H1 (cell line): ENCODE measurements at regions not wholly inside any gene's neighbourhood (a gene's known extent, or its start where the extent isn't known, plus 50 kb on each side); places are given as distances from the start of the nearest gene placed in this dataset.

ENCODE experiments used
- CTCF ChIA-PET: fragments of 300-600 bp; sonication (Branson Sonifier 250); formaldehyde crosslinking; loops from one replicate; lab custom pipeline; 2021; ENCODE audit not compliant: partially characterized antibody; lab: Charles Lee
- POLR2A ChIA-PET: fragments of 300-600 bp; sonication (Branson Sonifier 250); formaldehyde crosslinking; loops from one replicate; lab custom pipeline; 2021; ENCODE audit warnings: inconsistent platforms; ENCODE audit not compliant: partially characterized antibody; lab: Charles Lee
- DNase-seq, 2 experiments: peaks; one replicate each; pipeline versions ENCODE4 v3.0.0 to v3.0.0-alpha.2; 2010 to 2022; ENCODE audit warnings: low spot score in 2 of 2, low read depth in 1 of 2, mixed read lengths in 1 of 2
- FAIRE-seq: peaks from 2 replicates; lab custom pipeline; 2011; peaks lifted over from hg19 to GRCh38; lab: Jason Lieb, UNC
- H2AFZ ChIP-seq: 2 replicates; pipeline ENCODE4 v1.8.1; 2012; ENCODE audit warnings: low read length, inconsistent platforms
- H2AK5ac ChIP-seq: 2 replicates; pipeline ENCODE4 v1.6.1; 2013; ENCODE audit warnings: low read depth, low read length
- H2BK120ac ChIP-seq: replicated peaks from 2 replicates; pipeline ENCODE3; 2013; ENCODE audit warnings: low read depth, low read length, inconsistent platforms
- H2BK12ac ChIP-seq: 2 replicates; pipeline ENCODE4 v1.6.1; 2013; ENCODE audit warnings: low read depth, low read length
- H2BK15ac ChIP-seq: 2 replicates; pipeline ENCODE4 v1.6.1; 2013; ENCODE audit warnings: low read length
- H2BK20ac ChIP-seq: 2 replicates; pipeline ENCODE4 v1.6.1; 2013; ENCODE audit warnings: low read length
- H2BK5ac ChIP-seq: 2 replicates; pipeline ENCODE4 v1.6.1; 2013; ENCODE audit warnings: low read depth, low read length
- H3K14ac ChIP-seq: 2 replicates; pipeline ENCODE4 v1.6.1; 2013; ENCODE audit warnings: inconsistent platforms; ENCODE audit not compliant: insufficient read length
- H3K18ac ChIP-seq: 2 replicates; pipeline ENCODE4 v1.6.1; 2013; ENCODE audit warnings: low read length; ENCODE audit errors: extremely low read depth
- H3K23ac ChIP-seq: 2 replicates; pipeline ENCODE4 v1.6.1; 2013; ENCODE audit warnings: inconsistent platforms; ENCODE audit not compliant: insufficient read length
- H3K23me2 ChIP-seq: 2 replicates; pipeline ENCODE4 v1.6.1; 2013; ENCODE audit warnings: low read depth, low read length
- H3K27ac ChIP-seq: 2 replicates; pipeline ENCODE4 v1.6.1; 2011; ENCODE audit warnings: low read depth, low read length, inconsistent platforms
- H3K27me3 ChIP-seq, 4 experiments: replicated peaks in 1 of 4; 1 replicate in 1 of 4; 2 replicates in 3 of 4; pipeline versions ENCODE4 v1.6.1 to v1.8.1; 2011 to 2013; ENCODE audit warnings: low read length in 3 of 4, mild to moderate bottlenecking in 3 of 4, inconsistent platforms in 2 of 4, mixed read lengths in 2 of 4, moderate library complexity in 1 of 4; ENCODE audit not compliant: control insufficient read depth in 3 of 4, insufficient read depth in 3 of 4; ENCODE audit errors: extremely low read depth in 1 of 4
- H3K36me3 ChIP-seq, 4 experiments: 2 replicates each; pipeline versions ENCODE4 v1.6.1 to v1.8.1; 2011 to 2013; ENCODE audit warnings: mild to moderate bottlenecking in 4 of 4, low read length in 3 of 4, moderate library complexity in 2 of 4, control low read depth in 1 of 4, inconsistent platforms in 1 of 4; ENCODE audit not compliant: insufficient read depth in 4 of 4, control insufficient read depth in 2 of 4
- H3K4ac ChIP-seq: replicated peaks from 2 replicates; pipeline ENCODE3; 2013; ENCODE audit warnings: low read length, low read depth, mixed read lengths, inconsistent platforms; ENCODE audit not compliant: insufficient read length
- H3K4me1 ChIP-seq, 4 experiments: replicated peaks in 1 of 4; 1 replicate in 1 of 4; 2 replicates in 3 of 4; pipeline versions ENCODE4 v1.6.1 to v1.8.1; 2011 to 2013; ENCODE audit warnings: low read length in 3 of 4, inconsistent platforms in 2 of 4, mixed read lengths in 1 of 4; ENCODE audit not compliant: insufficient read depth in 4 of 4, control insufficient read depth in 3 of 4
- H3K4me2 ChIP-seq, 2 experiments: 2 replicates each; pipeline versions ENCODE4 v1.6.1 to v1.8.1; 2011 to 2013; ENCODE audit warnings: low read depth in 2 of 2, low read length in 2 of 2, control low read depth in 1 of 2, inconsistent platforms in 1 of 2, mild to moderate bottlenecking in 1 of 2; ENCODE audit not compliant: insufficient read depth in 1 of 2
- H3K4me3 ChIP-seq, 4 experiments: fragments of 200-600, 300-600 bp in 1 of 4; sonication (generic), shearing (Covaris generic), sonication (Bioruptor Twin) in 1 of 4; 2 replicates each; pipeline versions ENCODE4 v1.5.1 to v1.8.1; 2011 to 2016; ENCODE audit warnings: low read length in 4 of 4, low read depth in 3 of 4, control low read depth in 2 of 4, inconsistent platforms in 2 of 4, mild to moderate bottlenecking in 2 of 4, mixed read lengths in 1 of 4, moderate library complexity in 1 of 4; ENCODE audit not compliant: insufficient read depth in 2 of 4; ENCODE audit errors: extremely low read depth in 1 of 4
- H3K56ac ChIP-seq: replicated peaks from 2 replicates; pipeline ENCODE3; 2013; ENCODE audit warnings: low read depth, mild to moderate bottlenecking, mixed read lengths, low read length, inconsistent platforms; ENCODE audit not compliant: insufficient read length
- H3K79me1 ChIP-seq: 2 replicates; pipeline ENCODE4 v1.6.1; 2013; ENCODE audit warnings: low read depth, low read length, control low read depth
- H3K79me2 ChIP-seq, 2 experiments: 2 replicates each; pipeline versions ENCODE4 v1.6.1 to v1.8.1; 2012 to 2013; ENCODE audit warnings: low read length in 2 of 2, mild to moderate bottlenecking in 2 of 2, inconsistent platforms in 1 of 2; ENCODE audit not compliant: insufficient read depth in 2 of 2, control insufficient read depth in 1 of 2
- H3K9ac ChIP-seq, 4 experiments: replicated peaks in 1 of 4; 1 replicate in 1 of 4; 2 replicates in 3 of 4; pipeline versions ENCODE4 v1.6.1 to v1.8.1; 2011 to 2013; ENCODE audit warnings: low read depth in 3 of 4, low read length in 3 of 4, control low read depth in 2 of 4, mild to moderate bottlenecking in 2 of 4, moderate library complexity in 2 of 4, inconsistent platforms in 1 of 4; ENCODE audit errors: extremely low read depth in 1 of 4
- H3K9me3 ChIP-seq, 2 experiments: 2 replicates each; pipeline versions ENCODE4 v1.6.1 to v1.8.1; 2012 to 2013; ENCODE audit warnings: mild to moderate bottlenecking in 2 of 2, moderate library complexity in 2 of 2, control low read depth in 1 of 2, inconsistent platforms in 1 of 2, low read depth in 1 of 2, low read length in 1 of 2, mixed read lengths in 1 of 2; ENCODE audit not compliant: insufficient read depth in 2 of 2
- H4K20me1 ChIP-seq, 2 experiments: replicated peaks in 1 of 2; 2 replicates each; pipeline versions ENCODE3 to v1.8.1; 2011 to 2013; ENCODE audit warnings: inconsistent platforms in 2 of 2, low read length in 2 of 2, mild to moderate bottlenecking in 1 of 2; ENCODE audit not compliant: insufficient read depth in 2 of 2, control insufficient read depth in 1 of 2
- H4K5ac ChIP-seq: 2 replicates; pipeline ENCODE4 v1.6.1; 2013; ENCODE audit warnings: low read length, low read depth, mixed read lengths, inconsistent platforms; ENCODE audit not compliant: insufficient read length
- H4K8ac ChIP-seq: 2 replicates; pipeline ENCODE4 v1.8.0; 2013; ENCODE audit warnings: mild to moderate bottlenecking, moderate library complexity, low read length, inconsistent platforms; ENCODE audit not compliant: insufficient read depth; ENCODE audit errors: extremely low read depth
- H4K91ac ChIP-seq: replicated peaks from 2 replicates; pipeline ENCODE3; 2013; ENCODE audit warnings: low read length, mixed read lengths, inconsistent platforms; ENCODE audit not compliant: insufficient read length
- MAFK ChIP-seq: IDR thresholded peaks from 2 replicates; pipeline ENCODE4 v1.6.1; 2012; ENCODE audit warnings: low read depth, mild to moderate bottlenecking, improper control_type of control experiment, low read length
- MAX ChIP-seq: IDR thresholded peaks from 2 replicates; pipeline ENCODE4 v1.6.1; 2012; ENCODE audit warnings: inconsistent platforms
- NANOG ChIP-seq: IDR thresholded peaks from 2 replicates; pipeline ENCODE4 v1.6.1; 2011; ENCODE audit warnings: low read length, low read depth, mild to moderate bottlenecking, inconsistent platforms; ENCODE audit not compliant: insufficient read depth, poor library complexity, severe bottlenecking
- WGBS, 2 experiments: shearing (Covaris generic) in 1 of 2; methylation state at CpG; one replicate each; pipeline versions ENCODE4 v1.1.6 to v1.1.7; 2013 to 2015; ENCODE audit warnings: low lambda C conversion rate in 2 of 2, mixed read lengths in 2 of 2, inconsistent platforms in 1 of 2, low coverage in 1 of 2, missing lambda C conversion rate in 1 of 2; ENCODE audit not compliant: insufficient replicate concordance in 2 of 2, insufficient coverage in 1 of 2, insufficient read length in 1 of 2; ENCODE audit errors: extremely low coverage in 1 of 2, missing lambda C conversion rate in 1 of 2; 5-methylcytosine and 5-hydroxymethylcytosine counted together

- Histone ChIP-seq H3K4me1 (peaks cover 0 to 2% (median 0%) of the 10 kb centered on the region in 4 experiments; a peak in 1 of 7 replicates), H3K4me2 (no peak overlapping the region), H3K27me3 (no peaks in the 10 kb centered on the region), H3K4me3 (no peak overlapping the region), H4K5ac (no peak overlapping the region), H4K20me1 (no peaks in the 10 kb centered on the region), H3K18ac (no peak overlapping the region), H2AK5ac (no peak overlapping the region), H3K9ac (no peak overlapping the region), H2BK20ac (no peak overlapping the region), H2BK15ac (no peak overlapping the region), H2BK12ac (no peak overlapping the region), H2BK120ac (no peak overlapping the region), H3K56ac (no peak overlapping the region), H3K36me3 (no peaks in the 10 kb centered on the region), H3K79me1 (no peaks in the 10 kb centered on the region), H3K23ac (no peak overlapping the region), H3K14ac (no peak overlapping the region), H3K27ac (no peak overlapping the region), H2AFZ (0 out of 2 replicates have a peak overlapping the region, but pooled peaks have one; percentile 51), H3K79me2 (no peaks in the 10 kb centered on the region), H4K91ac (no peak overlapping the region), H2BK5ac (no peak overlapping the region), H4K8ac (peak overlapping the region; percentile 39; the same call in 1 of the 2 replicates), H3K23me2 (no peaks in the 10 kb centered on the region), H3K4ac (no peak overlapping the region), H3K9me3 (no peaks in the 10 kb centered on the region)
- DNase-seq: no peak
- 95% methylated on average over 9 of the region's 9 CpGs; no CpG with 5 or more reads in 1 of the 2 experiments for WGBS, 2 experiments
- ChIA-PET POLR2A (no interaction called here), CTCF (no interaction called here)
- FAIRE-seq: no peak
- no peak for TF ChIP-seq MAFK
- no peak for TF ChIP-seq NANOG
- TF ChIP-seq MAX: no peak
Observed at GRCh38 chr10:3595736-3596135, 189.3 kb downstream of the KLF6 start.
